GM19035 (cell line): ENCODE measurements at regions not wholly inside any gene's neighbourhood (a gene's known extent, or its start where the extent isn't known, plus 50 kb on each side); places are given as distances from the start of the nearest gene placed in this dataset.

Experiments used
- ATAC-seq: cut with Tn5 transposase; IDR thresholded peaks from one replicate; pipeline ENCODE4 v1.9.1; 2021; ENCODE audit not compliant: unreplicated experiment

DNA sequence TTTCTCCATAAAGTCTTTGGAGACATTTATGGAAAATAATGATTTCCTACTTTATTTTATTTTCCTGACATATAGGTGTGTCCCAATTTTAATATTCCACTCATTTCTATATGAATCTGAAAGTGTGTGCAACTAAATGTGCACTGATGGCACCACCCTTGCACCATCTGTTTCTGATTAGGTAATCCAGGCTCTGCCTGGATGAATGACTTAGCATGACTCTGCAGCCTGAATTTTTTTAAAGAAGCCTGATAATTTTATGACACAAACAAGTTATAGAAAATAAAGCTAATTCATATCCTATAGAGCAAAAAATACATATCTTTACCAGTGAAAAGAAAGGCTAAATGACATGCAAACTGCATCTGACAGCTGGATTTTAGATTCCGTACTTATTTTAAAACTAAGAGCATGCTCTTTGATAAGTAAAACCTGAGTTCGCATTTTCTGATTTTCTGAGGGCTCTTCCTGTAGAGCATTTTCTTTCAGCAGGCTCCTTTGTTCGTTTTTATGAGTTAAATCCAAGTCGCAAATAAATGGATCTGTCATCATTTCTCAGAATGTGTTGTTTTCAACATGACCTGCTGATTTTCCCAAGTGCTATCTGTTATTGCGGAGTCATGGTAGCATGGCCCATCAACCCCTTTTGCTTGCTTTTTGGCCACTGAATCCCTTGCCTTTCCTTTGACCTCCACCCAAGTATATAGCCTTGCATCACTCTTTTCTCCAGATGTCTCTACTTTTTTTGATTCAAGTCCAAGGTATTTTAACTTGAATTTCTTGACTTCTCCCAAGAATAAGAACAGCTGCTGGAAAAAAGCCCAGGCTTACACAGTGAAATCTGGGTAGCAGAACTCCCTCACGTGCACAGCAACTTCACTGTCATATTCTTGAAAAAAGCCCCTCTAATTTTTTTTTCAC, 52.8 kb upstream of the LYPLAL1 start:
- ATAC-seq = no peak

DNA sequence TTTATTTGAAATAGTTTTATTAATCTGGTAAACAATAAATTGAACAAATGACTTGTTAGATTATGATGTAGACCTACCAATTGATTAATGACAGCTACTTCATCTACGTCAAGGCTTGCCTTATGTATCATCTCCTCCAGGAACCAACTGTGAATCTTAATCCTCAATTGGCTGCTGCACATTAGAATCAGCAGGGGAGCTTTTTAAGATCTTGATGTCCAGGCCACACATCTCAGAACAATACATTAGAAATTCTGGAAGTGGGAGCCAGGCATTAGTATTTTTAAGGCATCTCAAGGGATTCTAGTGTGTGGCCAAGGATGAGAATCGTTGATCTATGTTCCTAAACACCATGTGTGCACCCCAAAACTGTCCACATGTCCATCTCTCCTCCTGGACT, 52.0 kb upstream of the LYPLAL1 start:
- ATAC-seq = no peak

DNA sequence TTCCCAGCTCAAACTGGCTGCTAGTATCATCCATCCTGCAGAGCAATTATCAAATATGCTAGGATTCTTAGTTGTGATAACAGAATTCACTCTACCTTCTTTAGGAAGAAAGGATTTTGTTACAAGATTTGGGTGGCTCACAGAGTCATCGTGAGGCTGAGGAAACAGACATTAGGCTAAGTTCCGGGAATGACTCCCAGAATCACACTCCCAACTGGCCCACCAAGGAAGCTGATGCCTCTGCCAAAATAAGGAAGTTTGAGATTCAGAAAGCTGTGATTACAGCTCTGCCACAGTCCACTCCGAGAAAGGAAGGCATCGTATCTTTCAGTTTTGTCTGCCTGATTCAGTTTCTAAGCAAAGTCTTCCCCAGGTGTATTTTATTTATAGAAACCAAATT, 50.6 kb upstream of the LYPLAL1 start:
- ATAC-seq = no peak
